GM12878 (cell line): ENCODE measurements at regions not wholly inside any gene's neighbourhood (a gene's known extent, or its start where the extent isn't known, plus 50 kb on each side); places are given as distances from the start of the nearest gene placed in this dataset.
"Not testable (repeated sequence)": the region's sequence is repeated elsewhere in the genome, so short reads cannot be mapped to it uniquely, and the experiment has no call there.

Experiments
- CEBPB ChIP-seq, 2 experiments: fragments of 150-350 bp in 1 of 2; IDR thresholded peaks; 2 replicates each; pipeline ENCODE4 v1.6.1; 2012 to 2014; ENCODE audit warnings: low read depth in 2 of 2, low read length in 2 of 2, borderline replicate concordance in 1 of 2, inconsistent platforms in 1 of 2
- EP300 ChIP-seq, 2 experiments: fragments of 150-350 bp in 1 of 2; IDR thresholded peaks; 2 replicates each; pipeline ENCODE4 v1.6.1; 2011 to 2012; ENCODE audit warnings: low read depth in 2 of 2, low read length in 2 of 2, borderline replicate concordance in 1 of 2, improper control_type of control experiment in 1 of 2, inconsistent platforms in 1 of 2; ENCODE audit not compliant: control insufficient read depth in 1 of 2
- POLR2A ChIP-seq: IDR thresholded peaks from 2 replicates; pipeline ENCODE4 v1.6.1; 2011; ENCODE audit warnings: low read depth, mild to moderate bottlenecking, low read length
- SMC3 ChIP-seq: IDR thresholded peaks from 2 replicates; pipeline ENCODE4 v1.6.1; 2011; ENCODE audit warnings: low read length, improper control_type of control experiment, borderline replicate concordance
- YBX1 ChIP-seq: fragments of 450-650 bp; IDR thresholded peaks from 2 replicates; pipeline ENCODE4 v1.6.1; 2016; ENCODE audit warnings: antibody characterized with exemption
- YY1 ChIP-seq: IDR thresholded peaks from 2 replicates; pipeline ENCODE4 v1.6.1; 2011; ENCODE audit warnings: low read depth, mild to moderate bottlenecking, low read length
- TF ChIP-seq, protein P1 (sequence below): IDR thresholded peaks from 2 replicates; pipeline ENCODE4 v1.6.1; 2011; ENCODE audit warnings: borderline replicate concordance, low read depth, mild to moderate bottlenecking, moderate library complexity, mixed read lengths, low read length; ENCODE audit not compliant: insufficient read depth; ENCODE audit errors: extremely low read length
- TF ChIP-seq, protein P2 (sequence below): IDR thresholded peaks from 2 replicates; pipeline ENCODE4 v1.6.1; 2012; ENCODE audit warnings: low read depth, low read length, improper control_type of control experiment
- TF ChIP-seq, protein P3 (sequence below), 3 experiments: IDR thresholded peaks in 2 of 3; conservative IDR thresholded peaks in 1 of 3; 2 replicates each; pipeline ENCODE4 v1.5.1; 2011; ENCODE audit warnings: low read depth in 3 of 3, low read length in 3 of 3, mild to moderate bottlenecking in 3 of 3, control low read depth in 2 of 3, moderate library complexity in 2 of 3, inconsistent platforms in 1 of 3, mixed read lengths in 1 of 3; ENCODE audit not compliant: control insufficient read depth in 2 of 3, insufficient read depth in 1 of 3; ENCODE audit errors: extremely low read depth in 1 of 3
- TF ChIP-seq, protein P4 (sequence below): fragments of 450-650 bp; IDR thresholded peaks from 2 replicates; pipeline ENCODE4 v1.6.1; 2017; ENCODE audit warnings: mild to moderate bottlenecking

DNA sequence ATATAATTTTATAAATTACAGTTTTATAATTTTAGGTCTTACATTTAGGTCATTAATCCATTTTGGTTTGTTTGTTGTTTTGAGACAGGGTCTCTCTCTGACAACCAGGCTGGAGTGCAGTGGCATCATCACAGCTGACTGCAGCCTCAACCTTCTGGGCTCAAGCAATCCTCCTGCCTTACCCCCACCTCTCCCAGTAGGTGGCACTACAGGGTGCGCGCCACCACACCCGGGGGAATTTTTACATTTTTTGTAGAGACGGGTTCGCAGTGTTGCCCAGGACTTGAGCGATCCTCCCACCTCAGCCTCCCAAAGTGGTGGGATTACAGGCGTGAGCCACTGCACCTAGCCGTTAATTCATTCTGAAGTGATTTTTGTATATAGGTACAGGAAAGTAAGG lies 187.0 kb upstream of the ZNF658 start:
- TF ChIP-seq, protein P1, sequence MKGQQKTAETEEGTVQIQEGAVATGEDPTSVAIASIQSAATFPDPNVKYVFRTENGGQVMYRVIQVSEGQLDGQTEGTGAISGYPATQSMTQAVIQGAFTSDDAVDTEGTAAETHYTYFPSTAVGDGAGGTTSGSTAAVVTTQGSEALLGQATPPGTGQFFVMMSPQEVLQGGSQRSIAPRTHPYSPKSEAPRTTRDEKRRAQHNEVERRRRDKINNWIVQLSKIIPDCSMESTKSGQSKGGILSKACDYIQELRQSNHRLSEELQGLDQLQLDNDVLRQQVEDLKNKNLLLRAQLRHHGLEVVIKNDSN, result not testable (repeated sequence)
- not testable (repeated sequence) for TF ChIP-seq EP300 (IDR thresholded peaks at IDR 0.05; ENCODE audit: borderline replicate concordance in 1 of 2, control insufficient read depth in 1 of 2, low read depth in 2 of 2, low read length in 2 of 2); CEBPB (IDR thresholded peaks at IDR 0.05; ENCODE audit: borderline replicate concordance in 1 of 2, low read depth in 2 of 2, low read length in 2 of 2); YY1; YBX1; SMC3; POLR2A
- TF ChIP-seq, protein P2, sequence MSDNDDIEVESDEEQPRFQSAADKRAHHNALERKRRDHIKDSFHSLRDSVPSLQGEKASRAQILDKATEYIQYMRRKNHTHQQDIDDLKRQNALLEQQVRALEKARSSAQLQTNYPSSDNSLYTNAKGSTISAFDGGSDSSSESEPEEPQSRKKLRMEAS, result not testable (repeated sequence)
- TF ChIP-seq, protein P3, sequence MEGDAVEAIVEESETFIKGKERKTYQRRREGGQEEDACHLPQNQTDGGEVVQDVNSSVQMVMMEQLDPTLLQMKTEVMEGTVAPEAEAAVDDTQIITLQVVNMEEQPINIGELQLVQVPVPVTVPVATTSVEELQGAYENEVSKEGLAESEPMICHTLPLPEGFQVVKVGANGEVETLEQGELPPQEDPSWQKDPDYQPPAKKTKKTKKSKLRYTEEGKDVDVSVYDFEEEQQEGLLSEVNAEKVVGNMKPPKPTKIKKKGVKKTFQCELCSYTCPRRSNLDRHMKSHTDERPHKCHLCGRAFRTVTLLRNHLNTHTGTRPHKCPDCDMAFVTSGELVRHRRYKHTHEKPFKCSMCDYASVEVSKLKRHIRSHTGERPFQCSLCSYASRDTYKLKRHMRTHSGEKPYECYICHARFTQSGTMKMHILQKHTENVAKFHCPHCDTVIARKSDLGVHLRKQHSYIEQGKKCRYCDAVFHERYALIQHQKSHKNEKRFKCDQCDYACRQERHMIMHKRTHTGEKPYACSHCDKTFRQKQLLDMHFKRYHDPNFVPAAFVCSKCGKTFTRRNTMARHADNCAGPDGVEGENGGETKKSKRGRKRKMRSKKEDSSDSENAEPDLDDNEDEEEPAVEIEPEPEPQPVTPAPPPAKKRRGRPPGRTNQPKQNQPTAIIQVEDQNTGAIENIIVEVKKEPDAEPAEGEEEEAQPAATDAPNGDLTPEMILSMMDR (IDR thresholded peaks at IDR 0.05 in 2 of 3, conservative IDR thresholded peaks at IDR 0.05 in 1 of 3; ENCODE audit: control insufficient read depth in 2 of 3, extremely low read depth in 1 of 3, insufficient read depth in 1 of 3, low read depth in 3 of 3, low read length in 3 of 3), result not testable (repeated sequence)
- TF ChIP-seq, protein P4, sequence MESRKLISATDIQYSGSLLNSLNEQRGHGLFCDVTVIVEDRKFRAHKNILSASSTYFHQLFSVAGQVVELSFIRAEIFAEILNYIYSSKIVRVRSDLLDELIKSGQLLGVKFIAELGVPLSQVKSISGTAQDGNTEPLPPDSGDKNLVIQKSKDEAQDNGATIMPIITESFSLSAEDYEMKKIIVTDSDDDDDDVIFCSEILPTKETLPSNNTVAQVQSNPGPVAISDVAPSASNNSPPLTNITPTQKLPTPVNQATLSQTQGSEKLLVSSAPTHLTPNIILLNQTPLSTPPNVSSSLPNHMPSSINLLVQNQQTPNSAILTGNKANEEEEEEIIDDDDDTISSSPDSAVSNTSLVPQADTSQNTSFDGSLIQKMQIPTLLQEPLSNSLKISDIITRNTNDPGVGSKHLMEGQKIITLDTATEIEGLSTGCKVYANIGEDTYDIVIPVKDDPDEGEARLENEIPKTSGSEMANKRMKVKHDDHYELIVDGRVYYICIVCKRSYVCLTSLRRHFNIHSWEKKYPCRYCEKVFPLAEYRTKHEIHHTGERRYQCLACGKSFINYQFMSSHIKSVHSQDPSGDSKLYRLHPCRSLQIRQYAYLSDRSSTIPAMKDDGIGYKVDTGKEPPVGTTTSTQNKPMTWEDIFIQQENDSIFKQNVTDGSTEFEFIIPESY, result not testable (repeated sequence)
